Stomach (tissue), 8 donors: ENCODE measurements at regions not wholly inside any gene's neighbourhood (a gene's known extent, or its start where the extent isn't known, plus 50 kb on each side); places are given as distances from the start of the nearest gene placed in this dataset.

Experiments used
- DNase-seq, 2 donors: peaks; one replicate each; pipeline versions ENCODE4 v3.0.0 to v3.0.0-alpha.2; 2013 to 2019
- H3K27ac ChIP-seq, 5 donors: fragments of 200-600 bp in 4 of 5; sonication (generic) in 4 of 5; one replicate each; pipeline ENCODE4 v1.5.1; 2013 to 2019; ENCODE audit warnings: mild to moderate bottlenecking in 1 of 5, moderate library complexity in 1 of 5
- H3K27me3 ChIP-seq, 3 donors: fragments of 200-600 bp; sonication (generic); one replicate each; pipeline ENCODE4 v1.5.1; 2017 to 2019; ENCODE audit warnings: mixed run types in 1 of 3
- H3K36me3 ChIP-seq, 4 donors: fragments of 200-600 bp; sonication (generic); 1 replicate in 3 of 4; 2 replicates in 1 of 4; pipeline ENCODE4 v1.5.1; 2016 to 2019
- H3K4me1 ChIP-seq, 4 donors: fragments of 200-600 bp; sonication (generic); one replicate each; pipeline ENCODE4 v1.5.1; 2016 to 2019
- H3K4me3 ChIP-seq, 4 donors: fragments of 200-600 bp; sonication (generic) in 3 of 4; one replicate each; pipeline ENCODE4 v1.5.1; 2016 to 2019; ENCODE audit warnings: mild to moderate bottlenecking in 1 of 4
- H3K9me3 ChIP-seq, 4 donors: fragments of 200-600 bp; sonication (generic); one replicate each; pipeline ENCODE4 v1.5.1; 2016 to 2019
- CTCF ChIP-seq, 7 experiments: fragments of 450-650 bp in 4 of 7; fragments of 200-600 bp in 3 of 7; sonication (generic) in 3 of 7; IDR thresholded peaks; one replicate each; pipeline ENCODE4 v1.5.1; 2016 to 2019; ENCODE audit warnings: antibody characterized with exemption in 7 of 7, control low read depth in 2 of 7, mild to moderate bottlenecking in 1 of 7
- EP300 ChIP-seq: sonication (generic); formaldehyde crosslinking; IDR thresholded peaks from one replicate; pipeline ENCODE4 v1.6.1; 2017; ENCODE audit warnings: antibody characterized with exemption
- POLR2A ChIP-seq, 4 donors: fragments of 450-650 bp; IDR thresholded peaks; one replicate each; pipeline ENCODE4 v1.6.1; 2016; ENCODE audit warnings: antibody characterized with exemption in 4 of 4, control low read depth in 2 of 4, mild to moderate bottlenecking in 1 of 4, moderate library complexity in 1 of 4
- POLR2AphosphoS5 ChIP-seq, 3 donors: sonication (generic); formaldehyde crosslinking; IDR thresholded peaks; one replicate each; pipeline ENCODE4 v1.6.1; 2016; ENCODE audit warnings: antibody characterized with exemption in 3 of 3
- WGBS, 5 donors: extraction: QIAGEN DNeasy Blood & Tissue Kit in 3 of 5; methylation state at CpG; one replicate each; pipeline versions ENCODE4 v1.1.5 to v1.1.7; 2013 to 2018; 5-methylcytosine and 5-hydroxymethylcytosine counted together
- intact Hi-C: fragments of 100-400 bp; cut with DNase I; formaldehyde crosslinking; loops from one replicate; pipeline ENCODE4 v1.15.1; 2023; ENCODE audit warnings: low total_unique reads
- donor health status: healthy with polysubstance abuse.
- donor health status: Bipolar disorder and iron deficiency.
- donor health status: healthy.

- WGBS, 5 donors = 72 to 93% (median 91%) methylated on average over 1 of the region's 1 CpG
- no peak overlapping the region for H3K27ac ChIP-seq
- DNase-seq = no peak
- H3K9me3 ChIP-seq = no peaks in the 10 kb centered on the region
- intact Hi-C loops = no loop called here
- H3K4me1 ChIP-seq = no peaks in the 10 kb centered on the region
- H3K36me3 ChIP-seq = no peaks in the 10 kb centered on the region
- no peaks in the 10 kb centered on the region for H3K27me3 ChIP-seq
- TF ChIP-seq POLR2AphosphoS5 (IDR thresholded peaks at IDR 0.05) (no peak), CTCF (IDR thresholded peaks at IDR 0.05) (no peak), POLR2A (IDR thresholded peaks at IDR 0.05) (no peak), EP300 (no peak)
- no peak overlapping the region for H3K4me3 ChIP-seq
These were observed 133.0 kb upstream of the HMCN1 start for GRCh38 chr1:185601189-185601588.

- 40 to 49% (median 44%) methylated on average over 2 of the region's 2 CpGs for WGBS, 5 donors
- H3K27ac ChIP-seq = no peak overlapping the region
- no peaks in the 10 kb centered on the region for H3K36me3 ChIP-seq
- no peaks in the 10 kb centered on the region for H3K4me1 ChIP-seq
- no peak for TF ChIP-seq POLR2A (IDR thresholded peaks at IDR 0.05)
- no peak for TF ChIP-seq CTCF (IDR thresholded peaks at IDR 0.05)
- no peak for TF ChIP-seq EP300
- intact Hi-C loops = no loop called here
- no peaks in the 10 kb centered on the region for H3K9me3 ChIP-seq
- no peak for DNase-seq
- no peak overlapping the region for H3K4me3 ChIP-seq
- no peaks in the 10 kb centered on the region for H3K27me3 ChIP-seq
These were observed 133.6 kb upstream of the HMCN1 start for GRCh38 chr1:185600641-185601040.

- DNase-seq = no peak
These were observed 135.9 kb upstream of the HMCN1 start for GRCh38 chr1:185598332-185598731.

GRCh38 chr1:185595835-185596667 lies 138.1 kb upstream of the HMCN1 start:
- H3K27ac ChIP-seq = peak overlapping the region in 2 of 5 donors; percentile 7 to 8
- H3K27me3 ChIP-seq = no peaks in the 10 kb centered on the region
- no peaks in the 10 kb centered on the region for H3K9me3 ChIP-seq
- WGBS, 5 donors = 51 to 59% (median 56%) methylated on average over 3 of the region's 3 CpGs
- H3K4me1 ChIP-seq = peaks cover 0 to 17% (median 2%) of the 10 kb centered on the region in 4 donors
- no peak overlapping the region for H3K4me3 ChIP-seq
- peak; percentile 58 to 72 for DNase-seq
- intact Hi-C loops = no loop called here
- H3K36me3 ChIP-seq = no peaks in the 10 kb centered on the region
- TF ChIP-seq CTCF (IDR thresholded peaks at IDR 0.05) (peak in 5 of 7 experiments; percentile 34 to 60 (median 44)), POLR2AphosphoS5 (IDR thresholded peaks at IDR 0.05) (no peak)

More at GRCh38 chr1:185598332-185598731, 135.9 kb upstream of the HMCN1 start:
- no peak overlapping the region for H3K27ac ChIP-seq
- no peaks in the 10 kb centered on the region for H3K36me3 ChIP-seq
- WGBS, 5 donors = 63 to 80% (median 78%) methylated on average over 1 of the region's 1 CpG
- intact Hi-C loops = no loop called here
- no peak overlapping the region for H3K4me3 ChIP-seq
- no peak for TF ChIP-seq POLR2A (IDR thresholded peaks at IDR 0.05)
- no peak for TF ChIP-seq POLR2AphosphoS5 (IDR thresholded peaks at IDR 0.05)
- TF ChIP-seq CTCF (IDR thresholded peaks at IDR 0.05) = no peak
- TF ChIP-seq EP300 = no peak
- no peaks in the 10 kb centered on the region for H3K9me3 ChIP-seq
- H3K4me1 ChIP-seq = peaks cover 0 to 17% (median 2%) of the 10 kb centered on the region in 4 donors
- H3K27me3 ChIP-seq = no peaks in the 10 kb centered on the region
